HL-60 (cell line): ENCODE measurements at regions not wholly inside any gene's neighbourhood (a gene's known extent, or its start where the extent isn't known, plus 50 kb on each side); places are given as distances from the start of the nearest gene placed in this dataset.

Experiments
- DNase-seq, 2 experiments: peaks; one replicate each; pipeline ENCODE4 v3.0.0-alpha.2; 2010 to 2020; ENCODE audit warnings: low read depth in 1 of 2, low spot score in 1 of 2
- H3K27ac ChIP-seq: fragments of 250-450 bp; sonication (Bioruptor Pico); replicated peaks from 2 replicates; pipeline ENCODE4 v1.5.1; 2020; ENCODE audit warnings: mild to moderate bottlenecking, moderate library complexity
- H3K27me3 ChIP-seq: fragments of 250-450 bp; sonication (Bioruptor Pico); 2 replicates; pipeline ENCODE4 v1.5.1; 2021; ENCODE audit warnings: mild to moderate bottlenecking, moderate library complexity; ENCODE audit not compliant: insufficient read depth, poor library complexity, severe bottlenecking
- H3K4me3 ChIP-seq: replicated peaks from 2 replicates; pipeline ENCODE4 v1.5.1; 2011; ENCODE audit warnings: mild to moderate bottlenecking, control low read depth, low read length; ENCODE audit not compliant: insufficient read depth
- GABPA ChIP-seq: IDR thresholded peaks from 2 replicates; pipeline ENCODE4 v1.6.1; 2012; ENCODE audit warnings: low read depth
- POLR2AphosphoS5 ChIP-seq: IDR thresholded peaks from 2 replicates; pipeline ENCODE4 v1.6.1; 2012; ENCODE audit warnings: low read depth
- SPI1 ChIP-seq: IDR thresholded peaks from 2 replicates; pipeline ENCODE4 v1.6.1; 2012; ENCODE audit warnings: low read depth, mild to moderate bottlenecking, borderline replicate concordance
- TF ChIP-seq, protein P1 (sequence below): IDR thresholded peaks from one replicate; pipeline ENCODE4 v1.5.1; 2011; ENCODE audit warnings: low read length, control low read depth, inconsistent platforms; ENCODE audit not compliant: insufficient read depth
- TF ChIP-seq, protein P2 (sequence below): IDR thresholded peaks from 2 replicates; pipeline ENCODE4 v1.6.1; 2012; ENCODE audit warnings: low read depth; ENCODE audit not compliant: insufficient replicate concordance

DNA sequence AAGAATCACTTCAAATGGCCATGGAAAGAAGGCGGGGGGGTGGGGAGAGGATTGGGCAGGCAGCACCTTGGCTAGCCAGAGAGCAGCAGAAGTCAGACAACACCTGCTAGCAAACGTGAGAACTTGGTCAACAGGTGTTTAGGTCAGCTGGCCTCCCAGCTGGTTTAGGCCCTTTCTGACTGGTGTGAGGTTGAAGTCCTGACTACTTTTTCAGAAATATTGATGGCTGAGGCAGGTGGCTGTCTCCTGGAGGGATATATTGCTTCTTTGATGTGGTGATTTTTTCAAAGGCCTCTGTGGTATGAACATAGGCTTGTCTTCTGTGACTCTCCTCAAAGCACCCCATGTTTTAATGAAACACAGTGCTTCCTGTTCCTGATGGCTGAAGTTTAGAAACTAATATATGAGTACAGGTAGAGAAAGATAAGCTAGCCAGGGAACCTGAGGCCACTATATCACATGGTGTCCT lies 238.2 kb upstream of the SSTR1 start:
- no peak overlapping the region for H3K27ac ChIP-seq
- no peak for DNase-seq
- TF ChIP-seq GABPA, result no peak
- TF ChIP-seq, protein P1, sequence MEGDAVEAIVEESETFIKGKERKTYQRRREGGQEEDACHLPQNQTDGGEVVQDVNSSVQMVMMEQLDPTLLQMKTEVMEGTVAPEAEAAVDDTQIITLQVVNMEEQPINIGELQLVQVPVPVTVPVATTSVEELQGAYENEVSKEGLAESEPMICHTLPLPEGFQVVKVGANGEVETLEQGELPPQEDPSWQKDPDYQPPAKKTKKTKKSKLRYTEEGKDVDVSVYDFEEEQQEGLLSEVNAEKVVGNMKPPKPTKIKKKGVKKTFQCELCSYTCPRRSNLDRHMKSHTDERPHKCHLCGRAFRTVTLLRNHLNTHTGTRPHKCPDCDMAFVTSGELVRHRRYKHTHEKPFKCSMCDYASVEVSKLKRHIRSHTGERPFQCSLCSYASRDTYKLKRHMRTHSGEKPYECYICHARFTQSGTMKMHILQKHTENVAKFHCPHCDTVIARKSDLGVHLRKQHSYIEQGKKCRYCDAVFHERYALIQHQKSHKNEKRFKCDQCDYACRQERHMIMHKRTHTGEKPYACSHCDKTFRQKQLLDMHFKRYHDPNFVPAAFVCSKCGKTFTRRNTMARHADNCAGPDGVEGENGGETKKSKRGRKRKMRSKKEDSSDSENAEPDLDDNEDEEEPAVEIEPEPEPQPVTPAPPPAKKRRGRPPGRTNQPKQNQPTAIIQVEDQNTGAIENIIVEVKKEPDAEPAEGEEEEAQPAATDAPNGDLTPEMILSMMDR, result no peak
- no peak for TF ChIP-seq SPI1
- TF ChIP-seq, protein P2, sequence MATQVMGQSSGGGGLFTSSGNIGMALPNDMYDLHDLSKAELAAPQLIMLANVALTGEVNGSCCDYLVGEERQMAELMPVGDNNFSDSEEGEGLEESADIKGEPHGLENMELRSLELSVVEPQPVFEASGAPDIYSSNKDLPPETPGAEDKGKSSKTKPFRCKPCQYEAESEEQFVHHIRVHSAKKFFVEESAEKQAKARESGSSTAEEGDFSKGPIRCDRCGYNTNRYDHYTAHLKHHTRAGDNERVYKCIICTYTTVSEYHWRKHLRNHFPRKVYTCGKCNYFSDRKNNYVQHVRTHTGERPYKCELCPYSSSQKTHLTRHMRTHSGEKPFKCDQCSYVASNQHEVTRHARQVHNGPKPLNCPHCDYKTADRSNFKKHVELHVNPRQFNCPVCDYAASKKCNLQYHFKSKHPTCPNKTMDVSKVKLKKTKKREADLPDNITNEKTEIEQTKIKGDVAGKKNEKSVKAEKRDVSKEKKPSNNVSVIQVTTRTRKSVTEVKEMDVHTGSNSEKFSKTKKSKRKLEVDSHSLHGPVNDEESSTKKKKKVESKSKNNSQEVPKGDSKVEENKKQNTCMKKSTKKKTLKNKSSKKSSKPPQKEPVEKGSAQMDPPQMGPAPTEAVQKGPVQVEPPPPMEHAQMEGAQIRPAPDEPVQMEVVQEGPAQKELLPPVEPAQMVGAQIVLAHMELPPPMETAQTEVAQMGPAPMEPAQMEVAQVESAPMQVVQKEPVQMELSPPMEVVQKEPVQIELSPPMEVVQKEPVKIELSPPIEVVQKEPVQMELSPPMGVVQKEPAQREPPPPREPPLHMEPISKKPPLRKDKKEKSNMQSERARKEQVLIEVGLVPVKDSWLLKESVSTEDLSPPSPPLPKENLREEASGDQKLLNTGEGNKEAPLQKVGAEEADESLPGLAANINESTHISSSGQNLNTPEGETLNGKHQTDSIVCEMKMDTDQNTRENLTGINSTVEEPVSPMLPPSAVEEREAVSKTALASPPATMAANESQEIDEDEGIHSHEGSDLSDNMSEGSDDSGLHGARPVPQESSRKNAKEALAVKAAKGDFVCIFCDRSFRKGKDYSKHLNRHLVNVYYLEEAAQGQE, result no peak
- TF ChIP-seq POLR2AphosphoS5, result no peak

DNA sequence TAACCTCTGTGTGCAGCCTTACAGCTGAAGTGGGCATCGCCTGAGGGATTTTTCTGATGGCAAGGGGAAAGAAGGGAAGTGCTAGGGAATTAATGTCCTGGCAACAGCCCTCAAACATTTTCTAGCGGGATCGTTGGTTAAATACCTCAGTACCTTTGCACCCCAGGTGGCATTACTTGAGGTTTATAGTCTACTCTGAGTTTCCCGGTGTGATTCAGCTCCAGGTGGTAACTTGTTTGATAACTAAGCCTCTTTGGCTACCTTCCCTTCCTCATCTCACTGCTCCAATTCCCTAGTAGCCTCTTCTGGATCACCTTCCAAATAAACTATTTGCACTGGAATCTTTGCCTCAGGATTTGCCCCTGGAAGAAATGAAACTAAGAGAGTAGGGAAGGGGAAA lies 237.0 kb upstream of the SSTR1 start:
- no peak for DNase-seq
- no peak overlapping the region for H3K4me3 ChIP-seq
- H3K27ac ChIP-seq, result no peak overlapping the region
- TF ChIP-seq SPI1, result no peak
- TF ChIP-seq, protein P1, result no peak
- no peak for TF ChIP-seq GABPA
- TF ChIP-seq, protein P2, result no peak
- no peak for TF ChIP-seq POLR2AphosphoS5
- no peaks in the 10 kb centered on the region for H3K27me3 ChIP-seq

More for the DNA sequence above, 238.2 kb upstream of the SSTR1 start:
- Histone ChIP-seq H3K27me3 (no peaks in the 10 kb centered on the region), H3K4me3 (no peak overlapping the region)

DNA sequence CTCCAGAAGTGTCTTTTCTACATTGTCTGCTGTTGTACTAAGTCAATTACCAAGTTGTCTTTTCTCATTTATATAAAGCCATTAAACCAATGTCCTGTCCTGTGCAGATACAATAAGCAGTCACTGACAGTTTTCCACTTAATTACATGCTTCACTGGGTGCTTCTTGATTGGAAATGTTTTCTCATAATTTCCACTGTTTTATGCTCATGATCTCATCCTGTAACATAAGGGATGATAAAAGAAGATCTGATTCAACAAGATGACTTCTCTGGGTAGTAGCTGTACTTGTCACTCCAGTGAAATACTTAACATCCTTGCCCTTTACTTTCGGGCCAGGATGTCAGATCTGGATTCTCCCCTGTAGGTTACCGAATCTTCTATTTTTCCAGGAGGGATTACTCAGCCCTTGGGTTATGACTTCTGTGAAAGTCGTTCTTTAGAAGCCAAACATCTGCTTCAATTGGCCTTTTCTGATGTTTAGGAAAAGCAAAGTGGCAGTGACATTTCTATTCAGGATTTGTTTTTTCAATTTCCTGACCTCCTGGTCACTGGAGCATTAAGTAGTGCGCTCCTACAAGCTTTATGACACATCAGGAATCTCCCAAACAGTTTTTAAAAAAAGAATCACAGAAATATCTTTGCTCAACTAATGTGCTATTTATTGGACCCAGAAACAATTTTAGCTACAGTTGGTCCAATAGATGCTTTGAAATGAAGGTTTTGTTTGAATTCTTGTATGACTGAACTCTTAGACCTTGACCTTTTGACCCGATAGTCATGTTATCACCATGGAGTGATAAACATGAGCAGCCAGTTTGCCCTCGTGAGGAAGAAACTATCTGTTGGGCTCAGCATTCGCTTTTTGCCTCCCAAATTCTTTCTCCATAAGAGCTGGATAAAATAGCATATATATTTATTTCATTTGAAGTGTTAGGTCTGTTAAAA lies 234.5 kb upstream of the SSTR1 start:
- DNase-seq, result no peak
- H3K4me3 ChIP-seq, result no peak overlapping the region
- TF ChIP-seq, protein P1, result no peak
- TF ChIP-seq POLR2AphosphoS5, result no peak
- TF ChIP-seq, protein P2, result no peak
- TF ChIP-seq SPI1, result no peak
- H3K27me3 ChIP-seq, result no peaks in the 10 kb centered on the region
- H3K27ac ChIP-seq, result no peak overlapping the region
